ENCODE measurements at regions not wholly inside any gene's neighbourhood (a gene's known extent, or its start where the extent isn't known, plus 50 kb on each side); places are given as distances from the start of the nearest gene placed in this dataset.

DNA sequence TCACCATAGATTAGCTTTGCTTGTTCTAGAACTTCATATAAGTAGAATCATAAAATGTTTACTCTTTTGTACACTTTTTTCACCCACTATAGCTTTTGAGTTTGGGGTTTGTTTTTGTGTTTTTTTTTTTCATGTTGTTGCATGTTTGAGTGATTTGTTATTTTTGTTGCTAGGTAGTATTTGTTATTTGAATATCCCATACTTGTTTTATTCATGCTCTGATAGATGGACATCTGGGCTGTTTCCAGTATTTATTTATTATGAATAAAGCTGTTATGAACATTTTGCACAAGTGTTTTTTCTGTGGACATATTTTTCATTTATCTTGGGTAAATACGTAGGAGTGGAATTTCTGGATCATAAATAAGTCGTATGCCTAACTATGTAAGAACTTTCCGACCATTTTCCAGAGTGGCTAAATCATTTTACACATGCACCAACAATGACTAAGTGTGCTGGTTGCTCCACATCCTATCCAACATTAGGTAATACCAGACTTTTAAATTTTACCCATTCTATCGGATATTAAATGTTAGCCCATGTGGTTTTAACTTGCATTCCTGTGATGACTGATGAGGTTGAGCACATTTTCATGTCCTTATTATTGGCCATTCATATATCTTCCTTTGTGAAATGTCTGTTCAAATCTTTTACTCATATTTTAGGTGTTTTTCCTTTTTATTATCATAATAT is 69.1 kb upstream of the NR4A3 start:
- no peak for DNase-seq

GRCh38 chr9:99753436-99753835 is 68.2 kb upstream of the NR4A3 start:
- DNase-seq, result no peak

GRCh38 chr9:99760421-99760820 is 61.3 kb upstream of the NR4A3 start:
- no peak for DNase-seq

GRCh38 chr9:99762470-99762869 is 59.2 kb upstream of the NR4A3 start:
- DNase-seq, result no peak

All from renal pelvis (tissue), 1 donor.